Endodermal cell (in vitro differentiated cells): ENCODE measurements at regions not wholly inside any gene's neighbourhood (a gene's known extent, or its start where the extent isn't known, plus 50 kb on each side); places are given as distances from the start of the nearest gene placed in this dataset.
"Not testable (repeated sequence)": the region's sequence is repeated elsewhere in the genome, so short reads cannot be mapped to it uniquely, and the experiment has no call there.

Experiments used
- DNase-seq: peaks from one replicate; pipeline ENCODE4 v3.0.0-alpha.2; 2017
- H3K27ac ChIP-seq: 2 replicates; pipeline ENCODE4 v1.5.1; 2013; ENCODE audit warnings: mild to moderate bottlenecking, low read depth, low read length, moderate library complexity
- H3K27me3 ChIP-seq: 2 replicates; pipeline ENCODE4 v1.6.1; 2013; ENCODE audit warnings: mild to moderate bottlenecking, low read length, moderate library complexity; ENCODE audit not compliant: insufficient read depth, control insufficient read depth, poor library complexity, severe bottlenecking
- H3K36me3 ChIP-seq: 2 replicates; pipeline ENCODE4 v1.7.0; 2013; ENCODE audit warnings: mild to moderate bottlenecking, low read length, moderate library complexity; ENCODE audit not compliant: control insufficient read depth, insufficient read depth
- H3K4me1 ChIP-seq: one replicate; pipeline ENCODE4 v1.7.0; 2013; ENCODE audit warnings: low read length; ENCODE audit not compliant: control insufficient read depth, insufficient read depth
- H3K4me3 ChIP-seq: 2 replicates; pipeline ENCODE4 v1.5.1; 2013; ENCODE audit warnings: mild to moderate bottlenecking, low read length, moderate library complexity
- H3K9ac ChIP-seq: 2 replicates; pipeline ENCODE4 v1.6.1; 2013; ENCODE audit warnings: mild to moderate bottlenecking, low read length, moderate library complexity; ENCODE audit not compliant: poor library complexity, severe bottlenecking; ENCODE audit errors: extremely low read depth
- H3K9me3 ChIP-seq: 2 replicates; pipeline ENCODE4 v1.6.1; 2013; ENCODE audit warnings: mild to moderate bottlenecking, low read length, moderate library complexity; ENCODE audit not compliant: control insufficient read depth
- H3K27ac Mint-ChIP-seq: 2 replicates; pipeline ENCODE4 v1.8.0; 2020; ENCODE audit warnings: mixed read lengths
- H3K27me3 Mint-ChIP-seq: 2 replicates; pipeline ENCODE4 v1.8.0; 2021; ENCODE audit warnings: mild to moderate bottlenecking, mixed read lengths; ENCODE audit not compliant: insufficient read depth
- H3K36me3 Mint-ChIP-seq: 2 replicates; pipeline ENCODE4 v1.8.0; 2020; ENCODE audit warnings: low read depth, mixed read lengths
- H3K4me1 Mint-ChIP-seq: 2 replicates; pipeline ENCODE4 v1.8.0; 2020; ENCODE audit warnings: mixed read lengths
- H3K4me3 Mint-ChIP-seq: 2 replicates; pipeline ENCODE4 v1.8.0; 2020; ENCODE audit warnings: mild to moderate bottlenecking, moderate library complexity, mixed read lengths
- H3K9me3 Mint-ChIP-seq: 2 replicates; pipeline ENCODE4 v1.8.0; 2020; ENCODE audit warnings: mild to moderate bottlenecking, mixed read lengths
- WGBS, 2 experiments: methylation state at CpG; one replicate each; pipeline versions ENCODE4 v1.1.5 to v1.1.7; 2013; ENCODE audit warnings: missing lambda C conversion rate in 2 of 2, mixed read lengths in 1 of 2; ENCODE audit not compliant: insufficient coverage in 1 of 2, insufficient read length in 1 of 2; 5-methylcytosine and 5-hydroxymethylcytosine counted together
- TF ChIP-seq, protein P1 (sequence below): fragments of 200-600 bp; sonication (generic); conservative IDR thresholded peaks from 2 replicates; pipeline ENCODE4 v1.5.0; 2021; ENCODE audit warnings: antibody characterized with exemption, mild to moderate bottlenecking

DNA sequence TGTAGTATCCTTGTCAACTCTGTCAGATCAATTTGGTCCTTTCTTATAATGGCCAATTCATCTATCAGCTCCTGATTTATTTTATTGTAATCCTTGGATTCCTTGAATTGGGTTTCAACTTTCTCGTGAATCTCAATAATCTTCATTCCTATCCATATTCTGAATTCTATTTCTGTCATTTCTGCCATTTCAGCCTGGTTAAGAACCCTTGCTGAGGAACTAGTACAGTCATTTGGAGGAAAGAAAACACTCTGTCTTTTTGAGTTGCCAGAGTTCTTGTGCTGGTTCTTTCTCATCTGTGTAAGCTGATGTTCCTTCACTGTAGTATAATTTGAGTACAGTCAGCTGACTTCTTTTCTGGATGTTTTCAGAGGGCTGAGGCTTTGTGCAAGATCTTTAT is 84.5 kb downstream of the CETN3 start:
- Histone ChIP-seq H3K9ac (no peak overlapping the region), H3K4me3 (no peak overlapping the region), H3K9me3 (peaks cover 13% of the 10 kb centered on the region), H3K36me3 (no peaks in the 10 kb centered on the region), H3K27ac (no peak overlapping the region), H3K27me3 (no peaks in the 10 kb centered on the region), H3K4me1 (no peaks in the 10 kb centered on the region)
- TF ChIP-seq, protein P1, sequence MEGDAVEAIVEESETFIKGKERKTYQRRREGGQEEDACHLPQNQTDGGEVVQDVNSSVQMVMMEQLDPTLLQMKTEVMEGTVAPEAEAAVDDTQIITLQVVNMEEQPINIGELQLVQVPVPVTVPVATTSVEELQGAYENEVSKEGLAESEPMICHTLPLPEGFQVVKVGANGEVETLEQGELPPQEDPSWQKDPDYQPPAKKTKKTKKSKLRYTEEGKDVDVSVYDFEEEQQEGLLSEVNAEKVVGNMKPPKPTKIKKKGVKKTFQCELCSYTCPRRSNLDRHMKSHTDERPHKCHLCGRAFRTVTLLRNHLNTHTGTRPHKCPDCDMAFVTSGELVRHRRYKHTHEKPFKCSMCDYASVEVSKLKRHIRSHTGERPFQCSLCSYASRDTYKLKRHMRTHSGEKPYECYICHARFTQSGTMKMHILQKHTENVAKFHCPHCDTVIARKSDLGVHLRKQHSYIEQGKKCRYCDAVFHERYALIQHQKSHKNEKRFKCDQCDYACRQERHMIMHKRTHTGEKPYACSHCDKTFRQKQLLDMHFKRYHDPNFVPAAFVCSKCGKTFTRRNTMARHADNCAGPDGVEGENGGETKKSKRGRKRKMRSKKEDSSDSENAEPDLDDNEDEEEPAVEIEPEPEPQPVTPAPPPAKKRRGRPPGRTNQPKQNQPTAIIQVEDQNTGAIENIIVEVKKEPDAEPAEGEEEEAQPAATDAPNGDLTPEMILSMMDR: no peak
- 100% methylated on average over 1 of the region's 1 CpG; no CpG with 5 or more reads in 1 of the 2 experiments for WGBS, 2 experiments
- no peak overlapping the region for H3K27ac Mint-ChIP-seq
- no peak overlapping the region for H3K4me3 Mint-ChIP-seq
- no peaks in the 10 kb centered on the region for H3K4me1 Mint-ChIP-seq
- peaks cover 10% of the 10 kb centered on the region for H3K9me3 Mint-ChIP-seq
- no peaks in the 10 kb centered on the region for H3K36me3 Mint-ChIP-seq
- peaks cover 10% of the 10 kb centered on the region for H3K27me3 Mint-ChIP-seq
- no peak for DNase-seq

- H3K27me3 ChIP-seq, H3K36me3 ChIP-seq, H3K9ac ChIP-seq, H3K36me3 Mint-ChIP-seq, H3K27ac Mint-ChIP-seq, DNase-seq, H3K27ac ChIP-seq, H3K27me3 Mint-ChIP-seq, H3K4me3 Mint-ChIP-seq, H3K4me1 ChIP-seq, H3K4me3 ChIP-seq: not testable (repeated sequence)
- H3K9me3 Mint-ChIP-seq: peaks cover 10% of the 10 kb centered on the region
- peaks cover 19% of the 10 kb centered on the region for H3K4me1 Mint-ChIP-seq
- H3K9me3 ChIP-seq: peaks cover 15% of the 10 kb centered on the region
Observed at GRCh38 chr5:90320348-90320747, 89.2 kb downstream of the CETN3 start.

DNA sequence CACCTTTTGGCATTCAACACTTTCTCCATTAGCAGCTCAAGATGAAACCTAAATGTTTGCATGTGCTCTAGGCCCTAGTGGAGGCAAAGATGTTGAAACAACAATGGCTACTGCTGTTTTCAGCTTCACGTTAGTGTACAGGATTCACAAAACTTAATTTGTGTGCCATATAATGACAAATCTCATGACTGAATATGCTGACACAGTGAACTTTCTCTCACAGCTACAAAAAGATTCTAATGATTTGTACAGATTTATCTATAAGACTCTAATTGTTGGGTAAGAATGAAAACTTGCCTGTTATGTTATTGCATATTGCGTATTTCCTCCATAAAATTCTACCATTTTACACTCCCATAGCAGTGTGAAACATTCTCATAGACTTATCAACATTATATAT is 97.5 kb downstream of the CETN3 start:
- no peak overlapping the region for H3K27ac ChIP-seq
- no peak overlapping the region for H3K4me3 ChIP-seq
- H3K36me3 ChIP-seq: no peaks in the 10 kb centered on the region
- no peaks in the 10 kb centered on the region for H3K9me3 ChIP-seq
- Mint-ChIP-seq H3K4me1 (peaks cover under 1% of the 10 kb centered on the region), H3K36me3 (no peaks in the 10 kb centered on the region), H3K27ac (no peak overlapping the region), H3K27me3 (no peaks in the 10 kb centered on the region), H3K4me3 (no peak overlapping the region), H3K9me3 (no peaks in the 10 kb centered on the region)
- H3K9ac ChIP-seq: no peak overlapping the region
- TF ChIP-seq, protein P1: no peak
- H3K4me1 ChIP-seq: no peaks in the 10 kb centered on the region
- no peak for DNase-seq
- WGBS, 2 experiments: 92 to 100% methylated on average over 1 to 2 of the region's 2 CpGs
- no peaks in the 10 kb centered on the region for H3K27me3 ChIP-seq

DNA sequence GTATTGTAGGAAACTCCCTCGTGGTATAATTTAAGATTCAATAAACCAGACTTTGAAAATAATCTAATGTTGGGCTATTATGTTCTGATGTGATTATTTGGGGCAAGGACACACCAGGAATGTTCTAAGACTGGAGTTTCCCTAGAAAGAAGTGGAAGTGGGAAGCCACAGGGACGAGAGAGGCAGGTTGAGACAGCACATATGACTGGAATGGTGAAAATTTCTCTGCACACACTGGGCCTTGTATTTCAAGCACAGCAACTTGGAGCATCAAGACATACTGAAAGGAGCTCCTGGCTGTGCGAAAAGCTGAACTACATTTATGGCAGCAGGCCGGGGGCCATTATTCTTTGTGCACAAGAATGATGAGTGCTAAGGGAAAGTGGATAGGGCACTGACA is 98.2 kb downstream of the CETN3 start:
- H3K36me3 ChIP-seq: no peaks in the 10 kb centered on the region
- no peaks in the 10 kb centered on the region for H3K36me3 Mint-ChIP-seq
- H3K27me3 Mint-ChIP-seq: no peaks in the 10 kb centered on the region
- no peak overlapping the region for H3K27ac ChIP-seq
- 92 to 94% methylated on average over 4 of the region's 4 CpGs for WGBS, 2 experiments
- H3K4me1 ChIP-seq: no peaks in the 10 kb centered on the region
- no peak for DNase-seq
- H3K4me1 Mint-ChIP-seq: no peaks in the 10 kb centered on the region
- H3K9me3 Mint-ChIP-seq: no peaks in the 10 kb centered on the region
- no peaks in the 10 kb centered on the region for H3K27me3 ChIP-seq
- TF ChIP-seq, protein P1: no peak
- no peak overlapping the region for H3K9ac ChIP-seq
- no peaks in the 10 kb centered on the region for H3K9me3 ChIP-seq
- no peak overlapping the region for H3K4me3 ChIP-seq
- no peak overlapping the region for H3K4me3 Mint-ChIP-seq
- no peak overlapping the region for H3K27ac Mint-ChIP-seq
